B cell (primary cell): ENCODE measurements at regions not wholly inside any gene's neighbourhood (a gene's known extent, or its start where the extent isn't known, plus 50 kb on each side); places are given as distances from the start of the nearest gene placed in this dataset.

Experiments used
- ATAC-seq: fragments of 200-7000 bp; cut with Tn5 transposase; one replicate; pipeline ENCODE4 v1.10.0; 2021; ENCODE audit warnings: low read depth, mild to moderate bottlenecking, moderate number of reproducible peaks, moderate library complexity
- CTCF ChIA-PET: fragments of 350-600 bp; sonication (Branson Sonifier 250); formaldehyde crosslinking; loops from one replicate; lab custom pipeline; 2021; ENCODE audit warnings: antibody characterized with exemption, inconsistent platforms; lab: Charles Lee
- POLR2A ChIA-PET: fragments of 350-600 bp; sonication (Branson Sonifier 250); formaldehyde crosslinking; loops from one replicate; lab custom pipeline; 2021; ENCODE audit warnings: antibody characterized with exemption; lab: Charles Lee
- DNase-seq: peaks from one replicate; pipeline ENCODE4 v3.0.0; 2013
- H2AFZ ChIP-seq: 2 replicates; pipeline ENCODE4 v1.6.1; 2012; ENCODE audit warnings: mild to moderate bottlenecking, low read depth, low read length; ENCODE audit not compliant: insufficient read depth, poor library complexity, severe bottlenecking
- H3K27ac ChIP-seq, 2 donors: 1 replicate in 1 of 2; 2 replicates in 1 of 2; pipeline ENCODE4 v1.5.1; 2012 to 2013; ENCODE audit warnings: low read length in 2 of 2, mild to moderate bottlenecking in 2 of 2, moderate library complexity in 1 of 2
- H3K27me3 ChIP-seq, 4 experiments: fragments of 200-600 bp in 1 of 4; sonication (generic) in 1 of 4; replicated peaks in 1 of 4; 1 replicate in 2 of 4; 2 replicates in 2 of 4; pipeline versions ENCODE4 v1.6.1 to v1.7.0; 2013 to 2016; ENCODE audit warnings: low read length in 3 of 4, mild to moderate bottlenecking in 2 of 4, mixed read lengths in 1 of 4, moderate library complexity in 1 of 4; ENCODE audit not compliant: insufficient read depth in 4 of 4, control insufficient read depth in 3 of 4; ENCODE audit errors: control extremely low read depth in 1 of 4
- H3K36me3 ChIP-seq, 2 experiments: replicated peaks in 1 of 2; 1 replicate in 1 of 2; 2 replicates in 1 of 2; pipeline versions ENCODE4 v1.6.1 to v1.7.1; 2013; ENCODE audit warnings: low read length in 1 of 2; ENCODE audit not compliant: insufficient read depth in 2 of 2, control insufficient read depth in 1 of 2; ENCODE audit errors: control extremely low read depth in 1 of 2, extremely low read depth in 1 of 2
- H3K4me1 ChIP-seq, 2 donors: fragments of 200-600 bp in 1 of 2; sonication (generic) in 1 of 2; 1 replicate in 1 of 2; 2 replicates in 1 of 2; pipeline versions ENCODE4 v1.5.1 to v1.6.1; 2013 to 2017; ENCODE audit warnings: low read length in 2 of 2; ENCODE audit not compliant: control insufficient read depth in 2 of 2, insufficient read depth in 2 of 2
- H3K4me2 ChIP-seq: replicated peaks from 2 replicates; pipeline ENCODE3; 2012; ENCODE audit warnings: mild to moderate bottlenecking, low read depth, low read length; ENCODE audit not compliant: poor library complexity, severe bottlenecking
- H3K4me3 ChIP-seq, 5 experiments: fragments of 200-600 bp in 1 of 5; sonication (generic) in 1 of 5; 1 replicate in 3 of 5; 2 replicates in 2 of 5; pipeline versions ENCODE4 v1.5.1 to v1.7.0; 2011 to 2016; ENCODE audit warnings: low read length in 4 of 5, mild to moderate bottlenecking in 4 of 5, low read depth in 2 of 5, control low read depth in 1 of 5, moderate library complexity in 1 of 5; ENCODE audit not compliant: insufficient read depth in 1 of 5; ENCODE audit errors: control extremely low read depth in 1 of 5, extremely low read depth in 1 of 5
- H3K79me2 ChIP-seq: fragments of 200-600 bp; sonication (generic); one replicate; pipeline ENCODE4 v1.6.0; 2016; ENCODE audit warnings: low read length; ENCODE audit not compliant: control insufficient read depth, insufficient read depth
- H3K9ac ChIP-seq: fragments of 200-600 bp; sonication (generic); 2 replicates; pipeline ENCODE4 v1.6.1; 2017; ENCODE audit warnings: mild to moderate bottlenecking, low read length, moderate library complexity
- H3K9me3 ChIP-seq, 3 donors: one replicate each; pipeline versions ENCODE4 v1.6.1 to v1.7.1; 2013; ENCODE audit warnings: low read length in 2 of 3; ENCODE audit not compliant: control insufficient read depth in 2 of 3, insufficient read depth in 1 of 3; ENCODE audit errors: control extremely low read depth in 1 of 3
- H4K20me1 ChIP-seq: 2 replicates; pipeline ENCODE4 v1.6.0; 2012; ENCODE audit warnings: mild to moderate bottlenecking, low read length; ENCODE audit not compliant: insufficient read depth, control insufficient read depth, poor library complexity, severe bottlenecking
- H3K27ac Mint-ChIP-seq: one replicate; pipeline ENCODE4 v1.8.0; 2021; ENCODE audit warnings: mixed read lengths
- H3K27me3 Mint-ChIP-seq: one replicate; pipeline ENCODE4 v1.8.0; 2021; ENCODE audit warnings: mixed read lengths
- H3K4me1 Mint-ChIP-seq: one replicate; pipeline ENCODE4 v1.8.0; 2021; ENCODE audit warnings: mixed read lengths
- H3K4me3 Mint-ChIP-seq: one replicate; pipeline ENCODE4 v1.8.0; 2021; ENCODE audit warnings: mixed read lengths
- H3K9me3 Mint-ChIP-seq: one replicate; pipeline ENCODE4 v1.8.0; 2022; ENCODE audit warnings: mixed read lengths; ENCODE audit not compliant: insufficient read depth
- CTCF ChIP-seq: fragments of 200-600 bp; IDR thresholded peaks from one replicate; pipeline ENCODE4 v1.8.0; 2022; ENCODE audit warnings: antibody characterized with exemption, mild to moderate bottlenecking
- EZH2 ChIP-seq: IDR thresholded peaks from 2 replicates; pipeline ENCODE4 v1.6.1; 2012; ENCODE audit warnings: borderline replicate concordance, low read depth, mild to moderate bottlenecking, moderate library complexity, low read length; ENCODE audit not compliant: insufficient read depth, poor library complexity, severe bottlenecking
- WGBS: methylation state at CpG from one replicate; pipeline ENCODE4 v1.1.5; 2013; ENCODE audit warnings: missing lambda C conversion rate; ENCODE audit not compliant: insufficient coverage; 5-methylcytosine and 5-hydroxymethylcytosine counted together
- intact Hi-C: fragments of 100-400 bp; cut with micrococcal nuclease; formaldehyde crosslinking; loops from one replicate; pipeline ENCODE4 v1.10.0; 2022

GRCh38 chr11:70641369-70641768 lies 243.0 kb downstream of the CTTN start:
- no peaks in the 10 kb centered on the region for H3K79me2 ChIP-seq

GRCh38 chr11:70642266-70642665 lies 243.9 kb downstream of the CTTN start:
- DNase-seq (no peak), ATAC-seq (no peak)
- no peaks in the 10 kb centered on the region for H3K36me3 ChIP-seq
- no peak overlapping the region for H3K9ac ChIP-seq
- peaks cover 0 to 2% (median 0%) of the 10 kb centered on the region in 4 experiments for H3K27me3 ChIP-seq
- no peaks in the 10 kb centered on the region for H3K4me1 ChIP-seq
- Mint-ChIP-seq H3K27me3 (peaks cover 19% of the 10 kb centered on the region), H3K4me1 (no peaks in the 10 kb centered on the region), H3K4me3 (no peak overlapping the region), H3K27ac (no peak overlapping the region), H3K9me3 (no peaks in the 10 kb centered on the region)
- WGBS: 87% methylated on average over 11 of the region's 14 CpGs
- ChIA-PET POLR2A (no interaction called here), CTCF (no interaction called here)
- TF ChIP-seq EZH2: no peak
- TF ChIP-seq CTCF: no peak
- H2AFZ ChIP-seq: no peak overlapping the region
- no peak overlapping the region for H3K4me3 ChIP-seq
- no peak overlapping the region for H3K27ac ChIP-seq
- H4K20me1 ChIP-seq: no peaks in the 10 kb centered on the region
- H3K4me2 ChIP-seq: no peak overlapping the region
- intact Hi-C loops: no loop called here
- H3K79me2 ChIP-seq: no peaks in the 10 kb centered on the region
- H3K9me3 ChIP-seq: peaks cover 0 to 4% (median 0%) of the 10 kb centered on the region in 3 donors

More at GRCh38 chr11:70641369-70641768, 243.0 kb downstream of the CTTN start:
- Histone ChIP-seq H4K20me1 (no peaks in the 10 kb centered on the region), H3K4me1 (no peaks in the 10 kb centered on the region), H3K4me2 (no peak overlapping the region), H3K9me3 (peaks cover 0 to 9% (median 0%) of the 10 kb centered on the region in 3 donors), H3K27ac (no peak overlapping the region), H3K4me3 (no peak overlapping the region), H2AFZ (no peak overlapping the region), H3K36me3 (no peaks in the 10 kb centered on the region), H3K27me3 (no peaks in the 10 kb centered on the region), H3K9ac (no peak overlapping the region)
- no peak for TF ChIP-seq EZH2
- no peak for TF ChIP-seq CTCF
- Mint-ChIP-seq H3K4me3 (no peak overlapping the region), H3K4me1 (no peaks in the 10 kb centered on the region), H3K27ac (no peak overlapping the region), H3K27me3 (peaks cover 16% of the 10 kb centered on the region), H3K9me3 (no peaks in the 10 kb centered on the region)
- intact Hi-C loops: no loop called here
- ChIA-PET CTCF (no interaction called here), POLR2A (no interaction called here)
- WGBS: 47% methylated on average over 12 of the region's 12 CpGs
- DNase-seq (no peak), ATAC-seq (no peak)
